ACC112 (cell line): ENCODE measurements at regions not wholly inside any gene's neighbourhood (a gene's known extent, or its start where the extent isn't known, plus 50 kb on each side); places are given as distances from the start of the nearest gene placed in this dataset.

ENCODE experiments used
- H2AFZ ChIP-seq: fragments of 200-600 bp; sonication (generic); one replicate; pipeline ENCODE4 v1.6.0; 2017; ENCODE audit warnings: antibody characterized with exemption, low read length; ENCODE audit not compliant: unreplicated experiment
- H3K27ac ChIP-seq: fragments of 200-600 bp; sonication (generic); 2 replicates; pipeline ENCODE4 v1.5.1; 2014; ENCODE audit warnings: low read depth, mild to moderate bottlenecking, antibody characterized with exemption, low read length, moderate library complexity
- H3K27me3 ChIP-seq: fragments of 200-600 bp; sonication (generic); 2 replicates; pipeline ENCODE4 v1.6.1; 2014; ENCODE audit warnings: mild to moderate bottlenecking, antibody characterized with exemption, low read length, moderate library complexity, mixed read lengths; ENCODE audit not compliant: insufficient read depth
- H3K36me3 ChIP-seq: fragments of 200-600 bp; sonication (generic); 2 replicates; pipeline ENCODE4 v1.6.1; 2016; ENCODE audit warnings: mild to moderate bottlenecking, antibody characterized with exemption, low read length, moderate library complexity, mixed read lengths; ENCODE audit not compliant: insufficient read depth
- H3K4me1 ChIP-seq: fragments of 200-600 bp; sonication (generic); one replicate; pipeline ENCODE4 v1.6.1; 2016; ENCODE audit warnings: low read length, mixed read lengths; ENCODE audit not compliant: insufficient read depth, unreplicated experiment, control insufficient read depth
- H3K4me3 ChIP-seq: fragments of 200-600 bp; sonication (generic); 2 replicates; pipeline ENCODE4 v1.5.1; 2014; ENCODE audit warnings: mild to moderate bottlenecking, low read depth, low read length
- H3K79me2 ChIP-seq: fragments of 200-600 bp; sonication (generic); one replicate; pipeline ENCODE4 v1.6.0; 2016; ENCODE audit warnings: low read length; ENCODE audit not compliant: control insufficient read depth, unreplicated experiment, insufficient read depth

- Histone ChIP-seq H3K4me3 (no peak overlapping the region), H3K79me2 (no peaks in the 10 kb centered on the region), H3K27me3 (peaks cover 9% of the 10 kb centered on the region; the same call in 1 of the 2 replicates), H2AFZ (no peak overlapping the region), H3K27ac (no peak overlapping the region), H3K36me3 (no peaks in the 10 kb centered on the region), H3K4me1 (no peaks in the 10 kb centered on the region)
Measured at GRCh38 chr19:30710721-30711120, 338.5 kb downstream of the ZNF536 start.

- Histone ChIP-seq H3K27me3 (peaks cover 9% of the 10 kb centered on the region; the same call in 1 of the 2 replicates), H3K4me3 (no peak overlapping the region), H3K36me3 (no peaks in the 10 kb centered on the region), H2AFZ (no peak overlapping the region), H3K27ac (no peak overlapping the region), H3K4me1 (no peaks in the 10 kb centered on the region), H3K79me2 (no peaks in the 10 kb centered on the region)
Measured at GRCh38 chr19:30708416-30709178, 336.4 kb downstream of the ZNF536 start.

GRCh38 chr19:30704771-30705330 lies 332.7 kb downstream of the ZNF536 start:
- Histone ChIP-seq H2AFZ (no peak overlapping the region), H3K79me2 (no peaks in the 10 kb centered on the region), H3K36me3 (no peaks in the 10 kb centered on the region), H3K4me1 (no peaks in the 10 kb centered on the region), H3K27ac (no peak overlapping the region), H3K27me3 (no peaks in the 10 kb centered on the region), H3K4me3 (no peak overlapping the region)

GRCh38 chr19:30703645-30704044 lies 331.5 kb downstream of the ZNF536 start:
- no peaks in the 10 kb centered on the region for H3K79me2 ChIP-seq
- H3K27ac ChIP-seq = no peak overlapping the region
- no peaks in the 10 kb centered on the region for H3K4me1 ChIP-seq
- no peaks in the 10 kb centered on the region for H3K36me3 ChIP-seq
- no peaks in the 10 kb centered on the region for H3K27me3 ChIP-seq
- H2AFZ ChIP-seq = no peak overlapping the region
- H3K4me3 ChIP-seq = no peak overlapping the region

GRCh38 chr19:30701178-30701577 lies 329.0 kb downstream of the ZNF536 start:
- Histone ChIP-seq H3K4me3 (no peak overlapping the region), H3K27ac (no peak overlapping the region), H2AFZ (no peak overlapping the region), H3K4me1 (no peaks in the 10 kb centered on the region), H3K27me3 (no peaks in the 10 kb centered on the region), H3K79me2 (no peaks in the 10 kb centered on the region), H3K36me3 (no peaks in the 10 kb centered on the region)

- no peak overlapping the region for H3K4me3 ChIP-seq
- H3K27me3 ChIP-seq = no peaks in the 10 kb centered on the region
- H3K4me1 ChIP-seq = no peaks in the 10 kb centered on the region
- no peak overlapping the region for H3K27ac ChIP-seq
- H3K79me2 ChIP-seq = no peaks in the 10 kb centered on the region
- H3K36me3 ChIP-seq = no peaks in the 10 kb centered on the region
- no peak overlapping the region for H2AFZ ChIP-seq
Measured at GRCh38 chr19:30699871-30700280, 327.7 kb downstream of the ZNF536 start.

GRCh38 chr19:30696514-30696913 lies 324.3 kb downstream of the ZNF536 start:
- no peak overlapping the region for H2AFZ ChIP-seq
- no peaks in the 10 kb centered on the region for H3K36me3 ChIP-seq
- H3K27me3 ChIP-seq = peaks cover 11% of the 10 kb centered on the region
- H3K79me2 ChIP-seq = no peaks in the 10 kb centered on the region
- no peak overlapping the region for H3K4me3 ChIP-seq
- no peaks in the 10 kb centered on the region for H3K4me1 ChIP-seq
- no peak overlapping the region for H3K27ac ChIP-seq

- Histone ChIP-seq H3K27ac (no peak overlapping the region), H2AFZ (no peak overlapping the region), H3K4me1 (no peaks in the 10 kb centered on the region), H3K79me2 (no peaks in the 10 kb centered on the region), H3K4me3 (no peak overlapping the region), H3K27me3 (peaks cover 19% of the 10 kb centered on the region), H3K36me3 (no peaks in the 10 kb centered on the region)
Measured at GRCh38 chr19:30695171-30695875, 323.1 kb downstream of the ZNF536 start.

- Histone ChIP-seq H3K27ac (no peak overlapping the region), H3K27me3 (peaks cover 19% of the 10 kb centered on the region), H2AFZ (no peak overlapping the region), H3K36me3 (no peaks in the 10 kb centered on the region), H3K4me1 (no peaks in the 10 kb centered on the region), H3K4me3 (no peak overlapping the region), H3K79me2 (no peaks in the 10 kb centered on the region)
Measured at GRCh38 chr19:30694156-30694755, 322.1 kb downstream of the ZNF536 start.

GRCh38 chr19:30692879-30693503 lies 320.8 kb downstream of the ZNF536 start:
- Histone ChIP-seq H3K27me3 (peaks cover 20% of the 10 kb centered on the region), H3K4me3 (no peak overlapping the region), H3K36me3 (no peaks in the 10 kb centered on the region), H3K4me1 (no peaks in the 10 kb centered on the region), H2AFZ (no peak overlapping the region), H3K27ac (no peak overlapping the region), H3K79me2 (no peaks in the 10 kb centered on the region)
